Neural cell (in vitro differentiated cells): ENCODE measurements at regions not wholly inside any gene's neighbourhood (a gene's known extent, or its start where the extent isn't known, plus 50 kb on each side); places are given as distances from the start of the nearest gene placed in this dataset.

Experiments
- H2AFZ ChIP-seq: fragments of 200-600, 300-800 bp; sonication (generic), shearing (Covaris generic); 2 replicates; pipeline ENCODE4 v1.6.0; 2014; ENCODE audit warnings: low read depth, mild to moderate bottlenecking, antibody characterized with exemption, low read length, moderate library complexity
- H3F3A ChIP-seq: fragments of 200-600 bp; shearing (Covaris generic); 2 replicates; pipeline ENCODE4 v1.6.1; 2016; ENCODE audit warnings: mild to moderate bottlenecking, moderate library complexity, mixed read lengths, antibody characterized with exemption, low read length; ENCODE audit not compliant: insufficient read depth, poor library complexity, severe bottlenecking
- H3K27ac ChIP-seq: fragments of 200-600, 300-800 bp; sonication (generic), shearing (Covaris generic); 2 replicates; pipeline ENCODE4 v1.5.1; 2014; ENCODE audit warnings: mild to moderate bottlenecking, low read length, moderate library complexity
- H3K27me3 ChIP-seq: fragments of 300-800, 200-600 bp; sonication (generic), shearing (Covaris generic); 2 replicates; pipeline ENCODE4 v1.6.0; 2014; ENCODE audit warnings: mild to moderate bottlenecking, low read depth, low read length, moderate library complexity; ENCODE audit not compliant: insufficient read depth
- H3K36me3 ChIP-seq: fragments of 300-800, 200-600 bp; sonication (generic), shearing (Covaris generic); 2 replicates; pipeline ENCODE4 v1.5.1; 2014; ENCODE audit warnings: mild to moderate bottlenecking, antibody characterized with exemption, low read length, moderate library complexity; ENCODE audit not compliant: insufficient read depth
- H3K4me2 ChIP-seq: fragments of 300-800, 200-600 bp; sonication (generic), shearing (Covaris generic); 2 replicates; pipeline ENCODE4 v1.6.0; 2014; ENCODE audit warnings: mild to moderate bottlenecking, low read length
- H3K4me3 ChIP-seq: fragments of 300-800, 200-600 bp; sonication (generic), shearing (Covaris generic); 2 replicates; pipeline ENCODE4 v1.5.1; 2014; ENCODE audit warnings: mild to moderate bottlenecking, low read length, moderate library complexity
- H3K79me2 ChIP-seq: fragments of 200-600 bp; shearing (Covaris generic); replicated peaks from 2 replicates; pipeline ENCODE4 v1.6.0; 2014; ENCODE audit warnings: mild to moderate bottlenecking, low read length, moderate library complexity; ENCODE audit not compliant: insufficient read depth
- H3K9ac ChIP-seq: fragments of 300-800, 200-600 bp; sonication (generic), shearing (Covaris generic); 2 replicates; pipeline ENCODE4 v1.6.1; 2016; ENCODE audit warnings: mild to moderate bottlenecking, low read length, mixed read lengths
- H3K9me2 ChIP-seq: fragments of 200-600 bp; shearing (Covaris generic); 2 replicates; pipeline ENCODE4 v1.6.1; 2016; ENCODE audit warnings: mild to moderate bottlenecking, low read length, mixed read lengths; ENCODE audit not compliant: insufficient read depth
- H3K9me3 ChIP-seq: fragments of 200-600, 300-800 bp; sonication (generic), shearing (Covaris generic); 2 replicates; pipeline ENCODE4 v1.6.1; 2016; ENCODE audit warnings: mild to moderate bottlenecking, mixed run types, low read length, moderate library complexity, mixed read lengths
- H4K20me1 ChIP-seq: fragments of 200-600 bp; shearing (Covaris generic); 2 replicates; pipeline ENCODE4 v1.6.1; 2016; ENCODE audit warnings: mild to moderate bottlenecking, mixed run types; ENCODE audit not compliant: insufficient read depth
- CTCF ChIP-seq: fragments of 450-650 bp; IDR thresholded peaks from 2 replicates; pipeline ENCODE4 v1.5.1; 2014; ENCODE audit warnings: antibody characterized with exemption, mild to moderate bottlenecking, moderate library complexity; ENCODE audit not compliant: poor library complexity, severe bottlenecking
- EP300 ChIP-seq: fragments of 450-650 bp; conservative IDR thresholded peaks from 2 replicates; pipeline ENCODE4 v1.6.1; 2014; ENCODE audit warnings: antibody characterized with exemption, mild to moderate bottlenecking, moderate library complexity; ENCODE audit not compliant: poor library complexity, severe bottlenecking
- MXI1 ChIP-seq: fragments of 450-650 bp; conservative IDR thresholded peaks from 2 replicates; pipeline ENCODE4 v1.6.1; 2014; ENCODE audit warnings: antibody characterized with exemption, mild to moderate bottlenecking; ENCODE audit not compliant: poor library complexity, severe bottlenecking
- POLR2AphosphoS5 ChIP-seq: IDR thresholded peaks from 2 replicates; pipeline ENCODE4 v1.6.1; 2012
- RAD21 ChIP-seq: fragments of 450-650 bp; conservative IDR thresholded peaks from 2 replicates; pipeline ENCODE4 v1.6.1; 2014; ENCODE audit warnings: antibody characterized with exemption, mild to moderate bottlenecking, moderate library complexity
- REST ChIP-seq: IDR thresholded peaks from 2 replicates; pipeline ENCODE4 v1.6.1; 2012; ENCODE audit warnings: borderline replicate concordance
- SMC3 ChIP-seq: fragments of 450-650 bp; conservative IDR thresholded peaks from 2 replicates; pipeline ENCODE4 v1.6.1; 2014; ENCODE audit warnings: antibody characterized with exemption, mild to moderate bottlenecking, moderate library complexity; ENCODE audit not compliant: poor library complexity
- TAF1 ChIP-seq: IDR thresholded peaks from 2 replicates; pipeline ENCODE4 v1.6.1; 2012; ENCODE audit warnings: low read depth

GRCh38 chr3:31029706-31030105 lies 135.2 kb upstream of the GADL1 start:
- Histone ChIP-seq H2AFZ (no peak overlapping the region), H3K9me2 (no peaks in the 10 kb centered on the region), H3K4me2 (no peak overlapping the region), H4K20me1 (no peaks in the 10 kb centered on the region), H3F3A (no peaks in the 10 kb centered on the region), H3K9me3 (no peaks in the 10 kb centered on the region), H3K27ac (no peak overlapping the region), H3K4me3 (no peak overlapping the region), H3K36me3 (no peaks in the 10 kb centered on the region), H3K9ac (no peak overlapping the region), H3K27me3 (no peaks in the 10 kb centered on the region), H3K79me2 (no peaks in the 10 kb centered on the region)
- no peak for TF ChIP-seq RAD21
- no peak for TF ChIP-seq CTCF
- TF ChIP-seq REST, result no peak
- no peak for TF ChIP-seq SMC3
- no peak for TF ChIP-seq POLR2AphosphoS5
- no peak for TF ChIP-seq TAF1
- TF ChIP-seq MXI1, result no peak

- no peaks in the 10 kb centered on the region for H3K36me3 ChIP-seq
- no peak overlapping the region for H3K4me3 ChIP-seq
- H3K27me3 ChIP-seq, result no peaks in the 10 kb centered on the region
- H4K20me1 ChIP-seq, result no peaks in the 10 kb centered on the region
- H3F3A ChIP-seq, result no peaks in the 10 kb centered on the region
- H3K9me3 ChIP-seq, result no peaks in the 10 kb centered on the region
- no peak overlapping the region for H3K4me2 ChIP-seq
- H3K9me2 ChIP-seq, result no peaks in the 10 kb centered on the region
- no peak overlapping the region for H2AFZ ChIP-seq
- TF ChIP-seq EP300 (no peak), REST (no peak)
- H3K9ac ChIP-seq, result no peak overlapping the region
- H3K27ac ChIP-seq, result no peak overlapping the region
- H3K79me2 ChIP-seq, result no peaks in the 10 kb centered on the region
These were observed 141.2 kb upstream of the GADL1 start for GRCh38 chr3:31035681-31036080.
